GM23338 (cell line): ENCODE measurements at regions not wholly inside any gene's neighbourhood (a gene's known extent, or its start where the extent isn't known, plus 50 kb on each side); places are given as distances from the start of the nearest gene placed in this dataset.

Experiments
- ATAC-seq: fragments of 200-7000 bp; cut with Tn5 transposase; 3 replicates; pipeline ENCODE4 v1.9.1; 2020
- DNase-seq: peaks from one replicate; pipeline ENCODE4 v3.0.0-alpha.2; 2015; ENCODE audit warnings: low spot score
- H2AFZ ChIP-seq: fragments of 200-600 bp; sonication (generic); 2 replicates; pipeline ENCODE4 v1.8.0; 2016; ENCODE audit warnings: antibody characterized with exemption, mild to moderate bottlenecking, moderate library complexity
- H3F3A ChIP-seq: fragments of 200-600 bp; sonication (generic); replicated peaks from 2 replicates; pipeline ENCODE4 v1.8.0; 2017; ENCODE audit warnings: antibody characterized with exemption, mixed run types, low read depth
- H3K27ac ChIP-seq: fragments of 200-600 bp; sonication (generic); 2 replicates; pipeline ENCODE4 v1.6.1; 2016; ENCODE audit warnings: low read depth
- H3K27me3 ChIP-seq: fragments of 200-600 bp; sonication (generic); 2 replicates; pipeline ENCODE4 v1.8.0; 2016; ENCODE audit warnings: mild to moderate bottlenecking, mixed run types, moderate library complexity; ENCODE audit not compliant: insufficient read depth
- H3K36me3 ChIP-seq: fragments of 200-600 bp; sonication (generic); 2 replicates; pipeline ENCODE4 v1.8.0; 2016; ENCODE audit warnings: mild to moderate bottlenecking; ENCODE audit not compliant: insufficient read depth
- H3K4me1 ChIP-seq: fragments of 200-600 bp; sonication (generic); 2 replicates; pipeline ENCODE4 v1.8.0; 2016; ENCODE audit warnings: mild to moderate bottlenecking, moderate library complexity; ENCODE audit not compliant: insufficient read depth
- H3K4me2 ChIP-seq: fragments of 200-600 bp; sonication (generic); 2 replicates; pipeline ENCODE4 v1.7.1; 2017; ENCODE audit warnings: mixed run types
- H3K4me3 ChIP-seq: fragments of 200-600 bp; sonication (generic); 2 replicates; pipeline ENCODE4 v1.6.1; 2016; ENCODE audit warnings: mixed run types
- H3K79me2 ChIP-seq: fragments of 200-600 bp; sonication (generic); replicated peaks from 2 replicates; pipeline ENCODE4 v1.8.0; 2017; ENCODE audit warnings: mild to moderate bottlenecking; ENCODE audit not compliant: insufficient read depth
- H3K9me2 ChIP-seq: fragments of 200-600 bp; sonication (generic); 2 replicates; pipeline ENCODE4 v1.8.0; 2017; ENCODE audit not compliant: insufficient read depth
- H4K20me1 ChIP-seq: fragments of 200-600 bp; sonication (generic); replicated peaks from 2 replicates; pipeline ENCODE4 v1.8.0; 2017; ENCODE audit warnings: mild to moderate bottlenecking; ENCODE audit not compliant: insufficient read depth
- H3K27ac Mint-ChIP-seq: 2 replicates; pipeline ENCODE4 v1.8.0; 2020; ENCODE audit warnings: inconsistent platforms, mild to moderate bottlenecking, moderate library complexity, mixed read lengths
- H3K27me3 Mint-ChIP-seq: 3 replicates; pipeline ENCODE4 v1.8.0; 2022; ENCODE audit warnings: low read depth, mild to moderate bottlenecking, moderate library complexity, mixed read lengths, inconsistent platforms; ENCODE audit not compliant: insufficient read depth, poor library complexity
- H3K36me3 Mint-ChIP-seq: 3 replicates; pipeline ENCODE4 v1.8.0; 2021; ENCODE audit warnings: low read depth, mild to moderate bottlenecking, inconsistent platforms, moderate library complexity, mixed read lengths
- H3K4me1 Mint-ChIP-seq: 3 replicates; pipeline ENCODE4 v1.8.0; 2020; ENCODE audit warnings: mild to moderate bottlenecking, inconsistent platforms, mixed read lengths
- H3K4me3 Mint-ChIP-seq: 3 replicates; pipeline ENCODE4 v1.8.0; 2021; ENCODE audit warnings: moderate library complexity, mild to moderate bottlenecking, inconsistent platforms, mixed read lengths
- H3K9me3 Mint-ChIP-seq: 3 replicates; pipeline ENCODE4 v1.8.0; 2020; ENCODE audit warnings: moderate library complexity, mild to moderate bottlenecking, inconsistent platforms, mixed read lengths
- CREB1 ChIP-seq: fragments of 250-450 bp; sonication (Bioruptor Pico); IDR thresholded peaks from 2 replicates; pipeline ENCODE4 v1.5.0; 2020; ENCODE audit warnings: low read depth, mild to moderate bottlenecking, moderate library complexity
- ETS1 ChIP-seq: IDR thresholded peaks from 2 replicates; pipeline ENCODE4 v1.6.1; 2016; ENCODE audit warnings: antibody characterized with exemption
- EZH2 ChIP-seq: fragments of 200-600 bp; sonication (generic); IDR thresholded peaks from one replicate; pipeline ENCODE4 v1.8.0; 2017; ENCODE audit warnings: antibody characterized with exemption, mild to moderate bottlenecking, low read depth; ENCODE audit not compliant: unreplicated experiment
- EZH2phosphoT487 ChIP-seq: fragments of 200-600 bp; sonication (generic); IDR thresholded peaks from one replicate; pipeline ENCODE4 v1.8.1; 2018; ENCODE audit warnings: antibody characterized with exemption; ENCODE audit not compliant: unreplicated experiment
- JUNB ChIP-seq: IDR thresholded peaks from one replicate; pipeline ENCODE4 v1.6.1; 2016; ENCODE audit warnings: antibody characterized with exemption; ENCODE audit not compliant: unreplicated experiment
- NANOG ChIP-seq: IDR thresholded peaks from 2 replicates; pipeline ENCODE4 v1.6.1; 2016; ENCODE audit warnings: antibody characterized with exemption, borderline replicate concordance
- POLR2AphosphoS5 ChIP-seq: IDR thresholded peaks from 2 replicates; pipeline ENCODE4 v1.6.1; 2016; ENCODE audit warnings: antibody characterized with exemption, low read depth
- REST ChIP-seq: IDR thresholded peaks from one replicate; pipeline ENCODE4 v1.6.1; 2018; ENCODE audit warnings: antibody characterized with exemption; ENCODE audit not compliant: unreplicated experiment
- STAT1 ChIP-seq: IDR thresholded peaks from one replicate; pipeline ENCODE4 v1.6.1; 2016; ENCODE audit warnings: antibody characterized with exemption; ENCODE audit not compliant: unreplicated experiment
- ZNF114 ChIP-seq: fragments of 250-450 bp; sonication (Bioruptor Pico); IDR thresholded peaks from 2 replicates; pipeline ENCODE4 v1.5.0; 2020; ENCODE audit warnings: mild to moderate bottlenecking, moderate library complexity
- ZNF331 ChIP-seq: fragments of 250-450 bp; sonication (Bioruptor Pico); IDR thresholded peaks from 2 replicates; pipeline ENCODE4 v1.5.0; 2020; ENCODE audit warnings: low read depth, mild to moderate bottlenecking, moderate library complexity
- ZNF462 ChIP-seq: fragments of 250-450 bp; sonication (Bioruptor Pico); IDR thresholded peaks from 2 replicates; pipeline ENCODE4 v1.5.0; 2020; ENCODE audit warnings: mild to moderate bottlenecking, moderate library complexity
- TF ChIP-seq, protein P1 (sequence below), 2 experiments: fragments of 200-600 bp in 1 of 2; sonication (generic) in 1 of 2; conservative IDR thresholded peaks; 2 replicates each; pipeline versions ENCODE4 v1.5.1 to v1.6.1; 2016 to 2017; ENCODE audit warnings: antibody characterized with exemption in 2 of 2, low read depth in 2 of 2, mild to moderate bottlenecking in 2 of 2, moderate library complexity in 1 of 2

- H4K20me1 ChIP-seq = no peaks in the 10 kb centered on the region
Observed at GRCh38 chr16:17972460-17972943, 364.0 kb downstream of the NPIPA8 start.

More at GRCh38 chr16:17972460-17972943, 364.0 kb downstream of the NPIPA8 start:
- DNase-seq (no peak), ATAC-seq (no peak)
- H3K27ac Mint-ChIP-seq = no peak overlapping the region
- H3K27me3 ChIP-seq = no peaks in the 10 kb centered on the region
- no peak overlapping the region for H3K27ac ChIP-seq
- H3K36me3 Mint-ChIP-seq = no peaks in the 10 kb centered on the region; the same call in 2 of the 3 replicates
- no peaks in the 10 kb centered on the region for H3K79me2 ChIP-seq
- no peaks in the 10 kb centered on the region; the same call in 1 of the 2 replicates for H3K4me1 ChIP-seq
- no peaks in the 10 kb centered on the region for H3K9me2 ChIP-seq
- peaks cover 2% of the 10 kb centered on the region; the same call in 2 of the 3 replicates for H3K9me3 Mint-ChIP-seq
- H3F3A ChIP-seq = no peaks in the 10 kb centered on the region
- TF ChIP-seq ZNF114 (CRISPR knock-in tag) (no peak), REST (no peak), EZH2phosphoT487 (no peak), ZNF331 (CRISPR knock-in tag) (no peak), STAT1 (no peak), ZNF462 (no peak), EZH2 (no peak), ETS1 (no peak), POLR2AphosphoS5 (no peak), JUNB (no peak), CREB1 (CRISPR knock-in tag) (no peak), NANOG (no peak)
- TF ChIP-seq, protein P1, sequence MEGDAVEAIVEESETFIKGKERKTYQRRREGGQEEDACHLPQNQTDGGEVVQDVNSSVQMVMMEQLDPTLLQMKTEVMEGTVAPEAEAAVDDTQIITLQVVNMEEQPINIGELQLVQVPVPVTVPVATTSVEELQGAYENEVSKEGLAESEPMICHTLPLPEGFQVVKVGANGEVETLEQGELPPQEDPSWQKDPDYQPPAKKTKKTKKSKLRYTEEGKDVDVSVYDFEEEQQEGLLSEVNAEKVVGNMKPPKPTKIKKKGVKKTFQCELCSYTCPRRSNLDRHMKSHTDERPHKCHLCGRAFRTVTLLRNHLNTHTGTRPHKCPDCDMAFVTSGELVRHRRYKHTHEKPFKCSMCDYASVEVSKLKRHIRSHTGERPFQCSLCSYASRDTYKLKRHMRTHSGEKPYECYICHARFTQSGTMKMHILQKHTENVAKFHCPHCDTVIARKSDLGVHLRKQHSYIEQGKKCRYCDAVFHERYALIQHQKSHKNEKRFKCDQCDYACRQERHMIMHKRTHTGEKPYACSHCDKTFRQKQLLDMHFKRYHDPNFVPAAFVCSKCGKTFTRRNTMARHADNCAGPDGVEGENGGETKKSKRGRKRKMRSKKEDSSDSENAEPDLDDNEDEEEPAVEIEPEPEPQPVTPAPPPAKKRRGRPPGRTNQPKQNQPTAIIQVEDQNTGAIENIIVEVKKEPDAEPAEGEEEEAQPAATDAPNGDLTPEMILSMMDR (conservative IDR thresholded peaks at IDR 0.05; ENCODE audit: low read depth in 2 of 2) = no peak
- peaks cover 10% of the 10 kb centered on the region for H3K4me1 Mint-ChIP-seq
- H3K4me2 ChIP-seq = no peak overlapping the region
- no peak overlapping the region for H3K4me3 Mint-ChIP-seq
- peaks cover 5% of the 10 kb centered on the region for H3K27me3 Mint-ChIP-seq
- H3K4me3 ChIP-seq = no peak overlapping the region
- H2AFZ ChIP-seq = 0 out of 2 replicates have a peak overlapping the region, but pooled peaks have one; percentile 28
- H3K36me3 ChIP-seq = no peaks in the 10 kb centered on the region
